ENCODE measurements at regions not wholly inside any gene's neighbourhood (a gene's known extent, or its start where the extent isn't known, plus 50 kb on each side); places are given as distances from the start of the nearest gene placed in this dataset.
"Not testable (repeated sequence)": the region's sequence is repeated elsewhere in the genome, so short reads cannot be mapped to it uniquely, and the experiment has no call there.

DNA sequence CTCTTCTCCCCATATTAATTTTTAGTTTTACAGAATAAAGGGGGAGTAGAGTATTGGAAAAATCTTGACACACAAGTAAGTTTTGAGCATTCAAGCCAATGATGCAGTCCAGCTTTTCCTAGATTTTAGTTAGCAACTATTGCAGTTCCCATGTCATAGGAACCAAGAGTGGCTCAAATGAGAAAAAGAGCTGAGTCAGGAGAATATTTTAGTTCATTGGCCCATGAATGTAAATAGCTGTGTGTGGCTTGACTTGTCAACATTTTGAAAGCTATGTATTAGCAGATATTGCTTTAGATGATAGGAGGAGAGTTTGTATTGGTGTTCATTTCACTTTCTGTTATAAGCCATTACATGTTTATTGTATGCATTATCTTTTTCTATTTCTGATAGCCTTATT is 853.7 kb downstream of the PLOD2 start:
- DNase-seq = no peak

DNA sequence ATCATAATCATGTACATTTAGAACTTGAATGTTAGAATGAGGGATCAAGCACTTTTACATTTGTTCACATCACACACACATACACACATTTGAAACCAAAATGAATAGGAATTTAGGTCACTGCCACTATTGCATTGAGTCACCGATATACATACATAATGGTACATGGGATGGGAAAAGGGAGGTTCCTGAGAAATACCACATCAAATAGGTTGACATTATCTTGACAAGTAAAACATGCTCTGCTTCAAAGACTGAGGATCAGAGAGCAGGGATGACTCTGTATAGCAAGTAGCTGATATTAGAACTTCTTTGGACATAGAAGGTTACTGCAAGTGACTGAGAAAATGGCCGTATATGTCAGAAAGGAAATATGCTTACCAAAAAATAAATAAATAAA is 847.2 kb downstream of the PLOD2 start:
- no peak for DNase-seq

DNA sequence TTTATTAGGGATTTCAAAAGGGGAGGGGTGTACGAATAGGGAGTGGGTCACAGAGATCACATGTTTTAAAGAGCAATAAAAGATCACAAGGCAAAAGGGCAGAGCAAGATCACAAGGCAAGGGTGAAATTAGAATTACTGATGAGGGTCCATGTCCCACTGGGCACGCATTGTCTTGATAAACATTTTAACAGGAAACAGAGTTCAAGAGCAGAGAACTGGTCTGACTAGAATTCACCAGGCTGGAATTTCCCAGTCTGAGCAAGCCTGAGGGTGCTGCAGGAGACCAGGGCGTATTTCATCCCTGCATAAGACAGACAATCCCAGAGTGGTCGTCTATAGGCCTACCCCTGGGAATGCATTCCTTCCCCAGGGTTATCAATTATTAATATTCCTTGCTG is 844.7 kb downstream of the PLOD2 start:
- not testable (repeated sequence) for DNase-seq

DNA sequence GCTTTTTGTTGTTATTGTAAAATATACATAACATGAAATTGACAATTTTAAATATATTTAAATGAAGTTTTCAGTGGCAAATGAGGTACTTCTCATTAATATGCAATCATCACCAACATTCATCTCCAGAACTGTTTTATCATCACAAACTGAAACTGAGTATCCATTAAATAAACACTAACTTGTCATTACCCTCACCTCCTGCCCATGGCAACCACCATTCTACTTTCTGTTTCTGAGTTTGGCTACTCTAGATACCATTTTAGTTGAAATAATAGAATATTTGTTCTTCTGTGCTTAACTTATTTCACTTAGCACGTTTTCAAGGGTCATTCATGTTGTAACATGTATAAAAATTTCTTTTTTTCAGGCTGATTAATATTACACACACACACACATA is 834.3 kb downstream of the PLOD2 start:
- DNase-seq = no peak

DNA sequence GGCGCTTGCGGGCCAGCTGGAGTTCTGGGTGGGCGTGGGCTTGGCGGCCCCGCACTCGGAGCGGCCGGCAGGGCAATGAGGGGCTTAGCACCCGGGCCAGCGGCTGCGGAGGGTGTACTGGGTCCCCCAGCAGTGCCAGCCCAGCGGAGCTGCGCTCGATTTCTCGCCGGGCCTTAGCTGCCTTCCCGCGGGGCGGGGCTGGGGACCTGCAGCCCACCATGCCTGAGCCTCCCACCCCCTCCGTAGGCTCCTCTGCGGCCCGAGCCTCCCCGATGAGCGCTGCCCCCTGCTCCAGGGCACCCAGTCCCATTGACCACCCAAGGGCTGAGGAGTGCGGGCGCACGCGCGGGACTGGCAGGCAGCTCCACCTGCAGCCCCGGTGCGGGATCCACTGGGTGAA is 827.6 kb downstream of the PLOD2 start:
- DNase-seq = not testable (repeated sequence)

DNA sequence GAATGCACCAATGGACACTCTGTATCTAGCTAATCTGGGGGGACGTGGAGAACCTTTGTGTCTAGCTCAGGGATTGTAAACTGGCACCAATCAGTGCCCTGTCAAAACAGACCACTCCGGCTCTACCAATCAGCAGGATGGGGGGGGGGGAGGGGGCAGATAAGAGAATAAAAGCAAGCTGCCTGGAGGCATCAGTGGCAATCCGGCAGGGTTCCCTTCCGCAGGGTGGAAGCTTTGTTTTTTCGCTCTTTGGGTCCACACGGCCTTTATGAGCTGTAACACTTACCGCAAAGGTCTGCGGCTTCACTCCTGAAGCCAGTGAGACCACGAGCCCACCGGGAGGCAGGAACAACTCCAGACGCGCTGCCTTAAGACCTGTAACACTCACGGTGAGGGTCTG is 827.1 kb downstream of the PLOD2 start:
- DNase-seq = no peak

DNA sequence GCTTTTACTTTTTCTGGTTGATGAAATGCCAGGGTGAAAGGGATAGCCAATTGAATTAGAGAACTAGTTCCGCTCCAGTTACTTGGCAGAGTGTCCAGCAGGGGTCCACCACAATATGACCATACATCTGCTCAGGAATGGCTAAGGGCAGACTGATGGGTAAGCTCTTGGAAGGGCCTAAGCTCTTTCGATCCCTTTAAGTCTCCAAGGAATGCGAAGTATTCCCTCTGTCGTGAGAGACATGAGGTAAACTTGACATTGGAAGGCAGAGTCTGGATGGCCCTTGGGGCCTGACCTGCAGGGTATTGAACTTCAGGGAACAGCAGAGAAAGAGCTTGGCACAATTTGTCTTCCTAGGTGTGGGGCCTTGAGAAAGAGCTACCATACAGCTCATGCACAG is 805.8 kb downstream of the PLOD2 start:
- DNase-seq = no peak

DNA sequence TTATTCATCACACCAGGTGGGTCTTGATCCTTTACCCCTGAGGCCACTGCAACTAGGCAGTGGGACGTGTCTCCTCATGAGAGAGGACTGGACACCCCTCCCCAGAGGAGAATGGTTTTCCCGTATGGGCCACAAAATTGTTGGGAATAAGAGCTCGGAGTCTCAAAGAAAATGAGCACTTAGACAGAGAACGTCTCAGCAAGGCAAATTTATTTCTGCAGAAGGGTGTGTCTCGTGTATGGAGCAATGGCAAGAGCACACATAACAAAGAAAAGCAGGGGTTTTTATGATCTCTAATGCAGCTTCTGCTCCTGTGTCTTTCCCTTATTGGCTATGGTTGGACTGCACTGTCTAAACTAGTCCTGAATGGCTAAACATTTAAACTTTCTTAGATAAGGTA is 803.5 kb downstream of the PLOD2 start:
- DNase-seq = no peak

DNA sequence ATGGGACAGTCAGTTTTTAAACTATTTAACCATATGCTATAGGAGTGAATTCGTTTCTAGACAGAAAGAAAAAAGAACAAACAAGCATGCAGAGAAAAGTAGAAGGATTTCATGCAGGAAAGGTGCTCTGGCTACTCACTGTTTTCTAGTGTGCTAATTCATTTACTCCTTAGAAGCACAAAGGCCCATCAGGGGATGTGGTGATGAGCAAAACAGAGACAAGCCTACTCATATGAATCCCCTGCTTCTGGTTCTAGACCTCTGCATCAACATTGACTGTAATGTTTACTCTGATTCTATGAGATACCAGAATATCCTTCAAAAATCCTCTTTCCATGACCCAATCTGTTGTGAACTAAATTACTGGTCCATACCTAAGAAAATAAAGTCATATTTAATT is 801.9 kb downstream of the PLOD2 start:
- no peak for DNase-seq

DNA sequence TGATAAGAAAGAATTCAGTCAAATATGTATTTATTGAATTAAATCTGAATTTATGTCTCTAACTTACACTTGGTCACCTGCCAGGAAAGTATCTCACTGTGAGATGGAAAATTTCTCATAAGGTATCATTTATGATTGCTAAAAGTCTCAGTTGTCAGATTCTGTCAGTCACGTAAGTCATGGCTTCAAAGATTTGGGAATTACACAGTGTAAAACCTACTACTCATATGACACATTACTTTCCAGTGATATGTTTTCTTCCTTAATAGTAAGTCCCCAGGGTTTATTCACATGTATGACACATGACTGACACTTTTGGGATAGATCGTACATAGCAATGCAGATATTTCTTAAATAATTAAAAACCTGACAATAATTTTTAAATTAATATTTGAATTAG is 792.2 kb downstream of the PLOD2 start:
- no peak for DNase-seq

DNA sequence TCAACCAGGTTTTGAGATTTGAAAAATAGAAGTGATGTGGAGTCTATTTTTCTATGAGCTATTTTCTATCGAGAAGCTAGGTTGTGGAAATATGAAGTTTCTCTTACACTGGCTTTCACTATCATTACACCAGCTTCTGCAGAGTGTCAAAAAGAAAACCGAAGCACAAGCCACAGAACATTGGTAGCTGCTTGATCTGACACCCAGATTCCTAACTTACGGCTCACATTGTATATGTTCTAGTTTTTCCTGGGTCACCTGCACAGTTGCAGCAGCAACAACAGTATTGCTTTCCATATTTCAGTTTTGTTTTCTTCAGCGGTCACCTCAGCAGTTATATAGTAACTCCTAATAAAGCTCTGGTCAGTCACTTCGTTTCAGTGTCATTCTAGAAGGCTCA is 790.1 kb downstream of the PLOD2 start:
- DNase-seq = no peak

DNA sequence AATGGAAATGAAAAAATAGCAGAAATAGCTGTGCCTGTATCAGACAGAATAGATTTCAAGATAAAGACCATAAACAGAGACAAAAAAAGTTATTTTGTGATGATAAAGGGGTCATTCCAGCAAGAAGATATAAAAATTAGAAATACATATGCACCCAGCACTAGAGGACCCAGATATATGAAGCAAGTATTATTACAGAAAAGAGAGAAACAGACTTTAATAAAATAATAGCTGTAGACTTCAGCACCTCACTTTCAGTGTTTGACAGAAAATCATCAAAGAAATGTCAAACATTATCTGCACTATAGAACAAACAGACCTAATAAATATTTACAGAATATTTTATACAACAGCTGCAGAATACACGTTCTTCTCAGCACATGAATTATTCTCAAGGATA is 783.7 kb downstream of the PLOD2 start:
- no peak for DNase-seq

DNA sequence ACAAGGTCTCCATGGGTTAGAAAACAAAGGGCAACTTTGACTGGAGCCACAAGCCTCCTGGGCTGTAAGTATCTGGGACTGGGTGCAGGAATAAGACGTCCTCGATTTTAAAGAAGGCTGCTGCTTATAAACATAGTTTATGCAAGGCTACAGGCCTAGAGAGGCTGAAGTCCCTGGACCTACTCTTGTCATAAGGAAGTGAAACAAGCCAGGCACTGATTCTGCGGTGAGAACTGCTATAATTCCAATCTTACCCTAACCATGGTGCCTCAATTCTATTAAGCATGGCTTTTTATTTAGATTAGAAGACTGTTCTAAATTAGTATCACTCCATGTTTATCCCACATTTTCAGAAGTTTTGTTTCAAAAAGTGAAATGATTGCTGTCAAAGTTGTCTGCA is 777.6 kb downstream of the PLOD2 start:
- DNase-seq = no peak

DNA sequence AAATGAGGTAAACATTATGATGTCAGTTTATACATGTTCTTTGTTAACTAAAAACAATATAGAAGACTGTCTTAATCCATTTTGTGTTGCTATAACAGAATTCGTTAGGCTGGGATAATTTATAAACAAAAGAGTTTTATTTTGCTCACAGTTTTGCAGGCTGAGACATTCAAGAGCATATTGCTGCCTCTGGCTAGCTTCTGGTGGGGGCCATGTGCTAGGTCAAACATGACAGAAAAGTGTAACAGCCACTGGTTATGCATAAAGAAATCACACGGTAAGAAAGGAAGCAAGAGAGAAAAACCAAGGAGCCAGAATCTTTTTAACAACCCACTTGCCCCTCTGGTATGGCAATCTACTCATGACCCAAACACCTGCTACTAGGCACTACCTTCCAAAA is 776.7 kb downstream of the PLOD2 start:
- DNase-seq = no peak

DNA sequence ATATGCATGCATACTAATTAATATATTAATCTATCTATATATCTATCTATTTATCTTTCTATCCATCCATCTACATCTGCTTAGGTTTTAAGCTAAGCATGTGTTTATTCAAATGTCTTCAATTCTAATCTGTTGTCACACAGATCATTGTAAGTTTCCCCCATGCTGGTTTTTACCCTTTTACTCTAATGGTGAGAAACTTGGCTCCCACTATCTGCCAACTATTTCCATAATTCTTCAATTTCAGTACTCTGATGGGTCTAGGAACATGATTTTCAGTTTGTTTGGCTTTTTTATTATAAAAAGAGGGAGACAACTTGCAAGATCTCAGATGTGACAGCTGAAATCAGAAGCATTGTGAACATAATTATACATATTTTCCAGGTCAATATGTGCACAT is 773.8 kb downstream of the PLOD2 start:
- DNase-seq = no peak

DNA sequence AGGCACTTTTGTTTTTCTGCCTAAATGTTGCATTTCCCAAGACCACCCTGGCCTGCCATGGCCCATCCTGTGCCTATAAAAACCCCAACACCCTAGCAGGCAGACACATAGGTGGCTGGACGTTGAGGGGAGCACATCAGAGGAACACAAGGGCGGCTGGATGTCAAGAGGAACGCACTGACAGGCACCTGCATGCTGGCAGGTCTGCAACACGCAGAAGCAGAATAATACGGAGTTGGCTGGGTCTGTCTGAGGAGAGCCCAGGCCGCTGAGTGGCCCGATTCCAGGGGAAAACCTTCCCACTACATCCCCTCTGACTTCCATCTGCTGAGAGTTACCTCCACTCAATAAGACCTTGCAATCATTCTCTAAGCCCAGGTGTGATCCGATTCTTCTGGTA is 765.6 kb downstream of the PLOD2 start:
- DNase-seq = no peak

DNA sequence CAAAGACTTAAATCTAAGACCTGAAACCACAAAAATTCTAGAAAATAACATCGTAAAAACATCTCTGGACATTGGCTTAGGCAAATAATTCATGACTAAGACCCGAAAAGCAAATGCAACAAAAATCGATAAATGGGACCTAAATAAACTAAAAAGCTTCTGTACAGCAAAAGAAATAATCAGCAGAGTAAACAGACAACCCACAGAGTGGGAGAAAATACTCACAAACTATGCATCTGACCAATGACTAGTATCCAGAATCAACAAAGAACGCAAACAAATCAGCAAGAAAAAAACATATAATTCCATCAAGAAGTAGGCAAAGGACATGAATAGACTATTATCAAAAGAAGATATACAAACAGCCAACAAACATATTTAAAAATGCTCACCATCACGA is 749.4 kb downstream of the PLOD2 start:
- DNase-seq = no peak

DNA sequence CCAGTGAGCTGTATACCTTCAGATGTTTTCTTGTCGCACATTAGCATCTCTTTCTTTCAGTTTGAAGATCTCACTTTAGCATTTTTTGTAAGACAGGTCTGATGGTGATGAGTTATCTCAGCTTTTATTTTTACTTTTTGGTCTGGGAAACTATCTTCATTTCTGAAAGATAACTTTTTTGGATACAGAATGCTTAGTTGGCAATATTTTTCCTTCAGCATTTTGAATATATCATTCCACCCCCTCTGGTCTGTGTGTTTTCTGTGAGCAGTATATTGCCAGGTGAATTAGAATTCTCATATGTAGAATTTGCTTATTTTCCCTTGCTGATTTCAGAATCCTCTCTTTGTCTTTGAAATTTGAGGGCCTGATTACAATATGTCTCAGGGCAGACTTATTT is 743.3 kb downstream of the PLOD2 start:
- no peak for DNase-seq

DNA sequence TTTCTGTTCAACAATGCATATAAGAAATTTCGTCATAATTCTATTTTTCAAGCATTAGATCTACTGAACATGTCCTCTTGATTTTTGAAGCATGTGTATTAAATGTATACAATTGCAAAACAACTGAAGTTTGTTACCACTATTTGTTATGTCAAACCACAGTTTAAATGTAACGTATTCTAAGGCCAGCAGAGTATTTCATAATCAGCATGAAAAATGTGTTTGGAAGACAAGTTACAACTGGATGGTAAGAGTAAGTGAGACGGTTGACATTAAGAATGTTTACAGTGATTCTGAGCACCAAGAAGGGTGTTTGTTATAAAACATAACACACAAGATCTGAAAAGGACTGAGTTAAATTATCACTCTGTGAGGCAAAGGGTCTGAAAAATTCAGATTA is 738.4 kb downstream of the PLOD2 start:
- DNase-seq = no peak

DNA sequence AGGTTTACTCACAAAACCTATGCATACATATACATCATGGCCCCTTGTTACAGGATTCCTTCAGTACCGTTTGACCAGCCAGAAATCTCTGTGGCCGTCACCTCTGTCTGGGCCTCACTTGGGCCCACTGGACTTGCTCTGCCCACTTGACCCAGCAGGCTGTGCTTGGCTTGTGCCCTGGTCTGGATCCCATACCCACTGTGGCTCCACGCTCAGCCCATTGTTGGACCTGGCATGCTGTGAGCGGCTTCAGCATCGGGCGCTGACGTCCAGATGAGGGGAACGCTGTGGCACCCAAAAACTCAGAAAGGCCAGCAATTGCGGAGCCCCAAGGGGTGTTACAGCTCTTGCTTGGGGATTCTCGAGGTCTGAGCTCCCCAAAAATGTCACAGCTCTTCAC is 733.6 kb downstream of the PLOD2 start:
- no peak for DNase-seq

DNA sequence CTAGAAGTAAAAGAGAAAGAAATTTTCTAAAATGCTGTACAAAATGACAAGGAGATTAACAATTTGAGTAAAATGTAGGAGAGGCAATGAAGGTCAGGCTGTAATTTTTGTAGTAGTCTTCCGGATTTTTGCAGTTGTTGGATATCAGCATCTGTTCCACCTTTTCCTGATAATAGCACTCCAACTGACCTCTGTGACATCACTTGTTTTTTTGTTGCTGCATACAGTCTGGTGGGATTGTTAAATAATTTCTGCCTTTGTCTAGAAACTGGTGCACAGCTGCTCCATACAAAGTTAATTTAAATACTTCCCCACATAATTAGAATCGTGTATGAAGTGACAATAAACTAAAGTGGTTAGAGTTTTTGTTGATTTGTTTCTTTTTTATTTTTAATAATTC is 731.4 kb downstream of the PLOD2 start:
- DNase-seq = peak; percentile 13

DNA sequence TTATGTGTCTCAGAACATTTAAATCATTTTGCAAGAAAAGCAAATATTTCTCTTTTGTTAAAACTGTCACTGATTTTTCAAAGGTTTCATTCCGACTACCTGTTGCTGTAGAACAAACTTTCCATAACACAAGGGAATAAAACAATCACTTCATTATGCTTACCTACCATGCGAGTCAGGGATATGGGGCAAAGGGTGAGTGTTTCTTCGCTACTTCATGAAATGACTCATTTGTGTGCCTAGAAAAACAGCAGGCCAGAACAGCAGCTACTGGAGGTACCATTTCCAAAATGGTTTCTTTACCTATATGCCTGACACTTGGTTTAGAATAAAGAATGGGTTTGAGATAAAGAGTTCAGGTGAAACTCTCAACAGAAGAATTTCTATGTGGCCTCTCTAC is 712.5 kb downstream of the PLOD2 start:
- DNase-seq = no peak

DNA sequence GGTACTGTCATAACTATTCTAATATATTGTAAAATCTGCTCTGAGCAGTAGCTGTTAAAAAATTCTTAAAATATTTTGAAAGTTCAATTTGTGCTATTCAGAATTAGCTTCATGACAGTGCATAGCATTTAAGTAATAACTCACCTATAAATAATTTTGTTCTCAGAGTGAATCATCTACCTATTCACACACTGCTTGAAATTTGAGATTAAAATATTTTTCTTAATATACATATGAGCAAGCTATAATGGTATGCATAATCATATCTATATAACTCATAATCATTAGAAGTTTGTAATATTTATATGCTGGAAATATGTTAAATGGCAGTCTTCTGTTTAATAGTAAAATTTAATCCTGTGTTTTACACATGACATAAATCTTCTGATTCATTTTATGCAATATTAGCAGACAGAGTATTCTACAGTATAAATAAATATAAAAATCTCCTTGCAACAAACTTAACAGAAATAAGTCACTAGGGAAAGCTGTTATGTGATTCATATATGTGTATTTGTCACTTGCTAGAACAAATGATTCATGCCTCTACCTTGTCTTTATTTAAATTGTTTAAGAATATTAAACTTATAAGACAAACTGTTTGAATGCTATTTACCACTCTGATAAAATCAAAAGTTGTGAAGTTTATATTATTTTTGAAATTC is 710.8 kb downstream of the PLOD2 start:
- DNase-seq = no peak

DNA sequence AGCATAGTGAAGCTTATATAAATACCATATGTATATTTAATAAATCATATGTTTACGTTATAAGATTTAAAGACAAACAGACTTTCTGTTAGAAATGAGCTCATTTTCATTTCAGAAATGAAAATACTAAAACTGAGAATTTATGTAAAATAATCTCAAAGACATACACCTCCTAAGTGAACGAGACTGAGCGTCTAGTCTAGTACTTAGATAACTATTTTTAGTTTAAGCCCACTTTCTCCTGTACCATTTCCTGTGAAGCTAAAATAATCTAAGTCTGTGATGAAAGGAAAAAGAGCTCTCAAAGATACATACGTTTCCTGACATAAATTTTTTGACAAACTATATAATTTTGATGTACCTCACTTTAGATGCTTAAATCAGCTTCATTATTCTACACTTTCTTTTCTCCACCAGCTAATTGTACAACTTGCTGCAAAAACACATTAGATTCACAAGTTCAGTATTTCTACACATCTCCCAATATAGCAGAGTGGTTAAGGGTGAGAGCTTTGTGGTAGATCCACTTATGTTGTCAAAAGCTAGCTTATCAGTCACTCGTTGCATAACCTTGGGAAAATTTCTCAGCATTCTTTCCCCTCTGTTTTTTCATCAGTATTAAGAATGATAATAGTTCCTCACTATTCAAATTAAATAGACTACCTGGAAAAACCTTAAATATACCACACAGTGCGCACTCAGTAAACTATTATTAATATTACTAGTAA is 703.0 kb downstream of the PLOD2 start:
- DNase-seq = no peak

DNA sequence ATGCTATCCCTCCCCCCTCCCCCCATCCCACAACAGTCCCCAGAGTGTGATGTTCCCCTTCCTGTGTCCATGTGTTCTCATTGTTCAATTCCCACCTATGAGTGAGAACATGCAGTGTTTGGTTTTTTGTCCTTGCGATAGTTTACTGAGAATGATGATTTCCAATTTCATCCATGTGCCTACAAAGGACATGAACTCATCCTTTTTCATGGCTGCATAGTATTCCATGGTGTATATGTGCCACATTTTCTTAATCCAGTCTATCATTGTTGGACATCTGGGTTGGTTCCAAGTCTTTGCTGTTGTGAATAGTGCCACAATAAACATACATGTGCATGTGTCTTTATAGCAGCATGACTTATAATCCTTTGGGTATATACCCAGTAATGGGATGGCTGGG is 701.3 kb downstream of the PLOD2 start:
- DNase-seq = not testable (repeated sequence)

Measured in skin of body (tissue), 1 donor.